Hepatocyte (in vitro differentiated cells): ENCODE measurements at regions not wholly inside any gene's neighbourhood (a gene's known extent, or its start where the extent isn't known, plus 50 kb on each side); places are given as distances from the start of the nearest gene placed in this dataset.
"Not testable (repeated sequence)": the region's sequence is repeated elsewhere in the genome, so short reads cannot be mapped to it uniquely, and the experiment has no call there.

Experiments used
- DNase-seq: peaks from one replicate; pipeline ENCODE4 v3.0.0-alpha.2; 2016; ENCODE audit warnings: low spot score
- H2AFZ ChIP-seq: fragments of 200-600 bp; sonication (generic); 2 replicates; pipeline ENCODE4 v1.6.0; 2016; ENCODE audit warnings: antibody characterized with exemption, mild to moderate bottlenecking
- H3K27ac ChIP-seq: fragments of 200-600 bp; sonication (generic); 2 replicates; pipeline ENCODE4 v1.5.1; 2016; ENCODE audit warnings: mild to moderate bottlenecking
- H3K27me3 ChIP-seq: fragments of 200-600 bp; sonication (generic); 2 replicates; pipeline ENCODE4 v1.6.1; 2016
- H3K36me3 ChIP-seq: fragments of 200-600 bp; sonication (generic); replicated peaks from 2 replicates; pipeline ENCODE4 v1.5.1; 2016; ENCODE audit warnings: low read depth; ENCODE audit not compliant: insufficient read depth
- H3K4me1 ChIP-seq: fragments of 200-600 bp; sonication (generic); 2 replicates; pipeline ENCODE4 v1.5.1; 2016; ENCODE audit warnings: mild to moderate bottlenecking, moderate library complexity; ENCODE audit not compliant: insufficient read depth
- H3K4me2 ChIP-seq: fragments of 200-600 bp; sonication (generic); 2 replicates; pipeline ENCODE4 v1.6.0; 2016
- H3K4me3 ChIP-seq: fragments of 200-600 bp; sonication (generic); 2 replicates; pipeline ENCODE4 v1.5.1; 2016; ENCODE audit warnings: mild to moderate bottlenecking
- H3K79me2 ChIP-seq: fragments of 200-600 bp; sonication (generic); 2 replicates; pipeline ENCODE4 v1.6.0; 2017; ENCODE audit warnings: mild to moderate bottlenecking
- H3K9me2 ChIP-seq: fragments of 200-600 bp; sonication (generic); replicated peaks from 2 replicates; pipeline ENCODE4 v1.6.0; 2017; ENCODE audit warnings: mild to moderate bottlenecking; ENCODE audit not compliant: insufficient read depth
- H3K9me3 ChIP-seq: fragments of 200-600 bp; sonication (generic); 2 replicates; pipeline ENCODE4 v1.5.1; 2016; ENCODE audit warnings: low read depth, mild to moderate bottlenecking
- H4K20me1 ChIP-seq: fragments of 200-600 bp; sonication (generic); 2 replicates; pipeline ENCODE4 v1.6.0; 2016; ENCODE audit warnings: mild to moderate bottlenecking; ENCODE audit not compliant: insufficient read depth, poor library complexity, severe bottlenecking
- EZH2 ChIP-seq: fragments of 200-600 bp; sonication (generic); IDR thresholded peaks from 2 replicates; pipeline ENCODE4 v1.6.1; 2016; ENCODE audit warnings: antibody characterized with exemption, mild to moderate bottlenecking, borderline replicate concordance
- EZH2phosphoT487 ChIP-seq: fragments of 200-600 bp; sonication (generic); IDR thresholded peaks from one replicate; pipeline ENCODE4 v1.6.1; 2018; ENCODE audit warnings: antibody characterized with exemption, mild to moderate bottlenecking, low read depth, moderate library complexity; ENCODE audit not compliant: unreplicated experiment, severe bottlenecking
- WGBS: methylation state at CpG from one replicate; pipeline ENCODE4 v1.1.6; 2016; ENCODE audit warnings: low lambda C conversion rate; ENCODE audit errors: missing lambda C conversion rate; 5-methylcytosine and 5-hydroxymethylcytosine counted together
- TF ChIP-seq, protein P1 (sequence below): fragments of 200-600 bp; sonication (generic); IDR thresholded peaks from 2 replicates; pipeline ENCODE4 v1.5.1; 2016; ENCODE audit warnings: antibody characterized with exemption, mild to moderate bottlenecking; ENCODE audit not compliant: poor library complexity

DNA sequence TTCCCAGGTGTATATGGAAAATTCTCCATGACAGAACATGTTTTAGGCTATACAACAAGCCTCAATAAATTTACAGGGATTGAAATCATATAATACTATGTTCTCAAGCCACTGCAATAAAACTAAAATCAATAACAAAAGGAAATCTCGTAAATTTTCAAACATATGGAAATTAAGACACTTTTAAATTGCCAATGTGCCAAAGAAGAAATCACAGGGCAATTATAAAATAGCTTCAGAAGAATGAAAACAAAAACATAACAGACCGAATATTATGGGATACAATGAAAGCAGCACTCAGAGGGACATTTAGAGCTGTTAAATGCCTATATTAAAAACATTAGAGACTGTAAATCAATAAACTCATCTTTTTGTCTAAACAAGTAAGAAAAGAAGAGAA, 555.7 kb upstream of the B3GAT1 start:
- Histone ChIP-seq H4K20me1 (no peaks in the 10 kb centered on the region), H3K27me3 (no peaks in the 10 kb centered on the region), H2AFZ (no peak overlapping the region), H3K9me2 (no peaks in the 10 kb centered on the region), H3K79me2 (no peaks in the 10 kb centered on the region), H3K4me3 (no peak overlapping the region), H3K36me3 (no peaks in the 10 kb centered on the region), H3K9me3 (no peaks in the 10 kb centered on the region), H3K27ac (no peak overlapping the region), H3K4me2 (no peak overlapping the region), H3K4me1 (no peaks in the 10 kb centered on the region)
- WGBS = 79% methylated on average over 2 of the region's 2 CpGs
- DNase-seq = no peak
- TF ChIP-seq EZH2phosphoT487 = no peak
- TF ChIP-seq, protein P1, sequence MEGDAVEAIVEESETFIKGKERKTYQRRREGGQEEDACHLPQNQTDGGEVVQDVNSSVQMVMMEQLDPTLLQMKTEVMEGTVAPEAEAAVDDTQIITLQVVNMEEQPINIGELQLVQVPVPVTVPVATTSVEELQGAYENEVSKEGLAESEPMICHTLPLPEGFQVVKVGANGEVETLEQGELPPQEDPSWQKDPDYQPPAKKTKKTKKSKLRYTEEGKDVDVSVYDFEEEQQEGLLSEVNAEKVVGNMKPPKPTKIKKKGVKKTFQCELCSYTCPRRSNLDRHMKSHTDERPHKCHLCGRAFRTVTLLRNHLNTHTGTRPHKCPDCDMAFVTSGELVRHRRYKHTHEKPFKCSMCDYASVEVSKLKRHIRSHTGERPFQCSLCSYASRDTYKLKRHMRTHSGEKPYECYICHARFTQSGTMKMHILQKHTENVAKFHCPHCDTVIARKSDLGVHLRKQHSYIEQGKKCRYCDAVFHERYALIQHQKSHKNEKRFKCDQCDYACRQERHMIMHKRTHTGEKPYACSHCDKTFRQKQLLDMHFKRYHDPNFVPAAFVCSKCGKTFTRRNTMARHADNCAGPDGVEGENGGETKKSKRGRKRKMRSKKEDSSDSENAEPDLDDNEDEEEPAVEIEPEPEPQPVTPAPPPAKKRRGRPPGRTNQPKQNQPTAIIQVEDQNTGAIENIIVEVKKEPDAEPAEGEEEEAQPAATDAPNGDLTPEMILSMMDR = no peak
- no peak for TF ChIP-seq EZH2

DNA sequence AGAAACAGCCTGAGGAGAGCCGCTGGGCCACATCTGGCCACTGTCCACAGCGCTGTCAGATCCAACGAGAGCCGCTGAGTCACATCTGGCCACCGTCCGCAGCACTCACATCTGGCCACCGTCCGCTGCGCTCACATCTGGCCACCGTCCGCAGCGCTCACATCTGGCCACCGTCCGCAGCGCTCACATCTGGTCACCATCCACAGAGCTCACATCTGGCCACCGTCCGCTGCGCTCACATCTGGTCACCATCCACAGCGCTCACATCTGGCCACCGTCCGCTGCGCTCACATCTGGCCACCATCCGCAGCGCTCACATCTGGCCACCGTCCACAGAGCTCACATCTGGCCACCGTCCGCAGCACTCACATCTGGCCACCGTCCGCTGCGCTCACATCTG, 549.3 kb upstream of the B3GAT1 start:
- H3K27ac ChIP-seq, H3K4me1 ChIP-seq, H3K9me3 ChIP-seq, H2AFZ ChIP-seq, H4K20me1 ChIP-seq, H3K27me3 ChIP-seq, DNase-seq, H3K4me3 ChIP-seq, H3K36me3 ChIP-seq, H3K9me2 ChIP-seq, H3K4me2 ChIP-seq, H3K79me2 ChIP-seq: not testable (repeated sequence)
- WGBS = 92% methylated on average over 4 of the region's 30 CpGs

DNA sequence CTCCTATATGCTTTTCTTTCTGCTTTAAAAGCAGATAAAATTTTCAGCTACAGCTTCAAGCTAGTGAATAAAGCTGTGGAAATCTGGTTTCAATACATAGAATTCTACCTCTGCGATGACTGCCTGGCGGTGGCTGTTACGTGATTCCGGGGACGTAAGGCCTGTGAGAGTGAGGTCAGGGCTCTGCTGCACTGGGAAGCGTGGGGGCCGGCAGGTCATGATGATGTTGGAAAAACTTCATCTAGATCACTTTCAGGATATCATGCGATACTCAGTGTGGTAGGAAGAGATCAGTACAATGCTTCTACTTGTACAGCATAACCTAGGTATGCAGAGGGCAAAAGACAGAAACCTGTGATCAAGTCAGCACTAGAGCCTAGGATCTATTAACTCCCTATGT, 546.8 kb upstream of the B3GAT1 start:
- Histone ChIP-seq H3K9me3 (no peaks in the 10 kb centered on the region), H3K36me3 (no peaks in the 10 kb centered on the region), H3K4me3 (no peak overlapping the region), H3K27me3 (no peaks in the 10 kb centered on the region), H3K4me1 (no peaks in the 10 kb centered on the region), H3K9me2 (no peaks in the 10 kb centered on the region), H3K4me2 (no peak overlapping the region), H4K20me1 (no peaks in the 10 kb centered on the region), H2AFZ (no peak overlapping the region), H3K79me2 (no peaks in the 10 kb centered on the region), H3K27ac (no peak overlapping the region)
- TF ChIP-seq EZH2phosphoT487 = no peak
- TF ChIP-seq, protein P1 = no peak
- TF ChIP-seq EZH2 = no peak
- WGBS = 88% methylated on average over 8 of the region's 8 CpGs
- DNase-seq = no peak

DNA sequence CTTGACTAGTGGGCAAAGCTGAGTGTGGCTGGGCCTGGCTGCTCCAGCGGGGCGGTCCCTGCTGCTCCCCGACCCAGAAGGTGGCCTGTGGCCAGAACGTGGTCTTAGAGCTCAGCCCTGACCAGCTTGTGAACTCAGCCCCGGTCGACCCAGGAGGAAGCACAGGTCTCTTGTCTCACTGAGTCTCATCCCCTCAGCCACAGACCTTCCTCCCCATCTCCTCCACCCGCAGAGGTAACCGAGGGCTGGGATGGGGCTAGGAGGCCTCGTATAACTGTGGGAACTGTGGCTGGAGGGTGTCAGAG, 546.2 kb upstream of the B3GAT1 start:
- Histone ChIP-seq H2AFZ (no peak overlapping the region), H4K20me1 (no peaks in the 10 kb centered on the region), H3K4me1 (no peaks in the 10 kb centered on the region), H3K79me2 (no peaks in the 10 kb centered on the region), H3K9me3 (no peaks in the 10 kb centered on the region), H3K27ac (no peak overlapping the region), H3K4me3 (no peak overlapping the region), H3K4me2 (no peak overlapping the region), H3K9me2 (no peaks in the 10 kb centered on the region), H3K27me3 (no peaks in the 10 kb centered on the region), H3K36me3 (no peaks in the 10 kb centered on the region)
- 90% methylated on average over 8 of the region's 9 CpGs for WGBS
- TF ChIP-seq, protein P1 = no peak
- no peak for TF ChIP-seq EZH2phosphoT487
- DNase-seq = no peak
